Stimulated activated CD8-positive, alpha-beta memory T cell treated with anti-CD3 and anti-CD28 coated beads, Interleukin-2, amount 100 ng/mL, for 1 hour (primary cell): ENCODE measurements at regions not wholly inside any gene's neighbourhood (a gene's known extent, or its start where the extent isn't known, plus 50 kb on each side); places are given as distances from the start of the nearest gene placed in this dataset.

Experiments
- DNase-seq, 2 donors: peaks; one replicate each; pipeline ENCODE4 v3.0.0-alpha.2; 2020; ENCODE audit warnings: low read depth in 2 of 2

DNA sequence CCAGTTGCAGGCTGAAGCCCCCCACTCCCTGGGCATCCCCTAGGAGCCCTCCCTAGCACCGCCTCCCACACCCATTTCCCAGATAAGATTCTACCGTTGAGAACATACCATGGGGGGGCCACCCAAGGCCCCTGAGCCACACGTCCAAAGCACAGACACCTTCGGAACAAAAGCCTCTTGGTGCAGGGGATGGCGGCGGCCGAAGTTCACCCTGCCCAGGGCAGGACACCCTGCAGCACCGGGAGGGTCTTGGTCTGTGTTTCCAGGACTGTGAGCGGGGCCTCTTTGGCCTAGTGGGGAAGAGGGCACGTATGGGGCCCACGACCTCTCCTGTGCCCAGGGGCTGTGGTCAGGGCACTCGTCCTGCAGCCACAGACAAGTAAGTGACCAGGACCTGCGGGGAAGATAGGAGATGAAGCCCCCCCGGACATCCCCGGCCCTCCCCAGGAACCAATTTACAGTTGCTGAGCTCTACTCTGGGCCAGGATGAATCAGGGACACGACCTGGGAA lies 154.3 kb upstream of the C14orf180 start:
- DNase-seq: no peak

DNA sequence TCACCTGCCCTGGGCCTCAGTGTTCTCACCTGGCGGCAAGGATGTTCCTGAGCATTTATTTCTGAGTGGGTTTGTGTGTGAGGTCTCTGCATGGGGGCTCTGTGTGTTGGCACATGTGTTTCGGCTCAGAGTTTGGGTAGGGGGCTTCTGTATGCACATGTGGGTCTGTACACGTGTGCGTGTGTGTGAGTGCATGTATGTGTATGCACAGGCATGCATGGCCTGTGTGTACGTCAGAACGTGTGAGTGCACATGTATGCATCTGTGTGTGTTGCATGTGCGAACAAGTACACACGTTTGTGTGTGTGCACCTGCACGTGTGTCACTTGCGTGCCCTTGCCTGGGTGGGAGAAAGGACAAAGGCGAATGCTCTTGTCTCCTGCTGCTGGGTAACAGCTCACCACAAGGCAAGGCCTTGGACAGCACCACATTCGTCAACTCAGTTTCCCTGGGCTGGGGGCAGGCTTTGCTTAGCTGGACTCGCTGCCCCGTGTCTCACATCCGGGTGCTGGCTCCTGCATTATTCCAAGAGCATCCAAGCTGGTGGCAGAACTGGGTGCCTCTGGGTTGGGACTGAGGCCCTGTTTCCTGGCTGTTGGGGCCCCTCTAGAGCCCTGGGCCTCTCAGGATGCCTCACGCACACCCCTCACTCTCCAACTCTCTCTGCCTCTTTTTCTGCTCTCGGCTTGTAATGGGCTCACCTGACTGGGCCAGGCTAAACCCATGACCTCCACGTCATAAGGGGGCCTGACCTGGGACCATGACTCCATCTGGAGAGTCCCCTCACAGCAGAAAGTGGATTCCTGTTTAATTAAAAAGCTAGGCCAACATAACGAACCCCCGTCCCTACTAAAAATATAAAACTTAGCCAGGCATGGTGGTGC lies 153.6 kb upstream of the C14orf180 start:
- no peak for DNase-seq

DNA sequence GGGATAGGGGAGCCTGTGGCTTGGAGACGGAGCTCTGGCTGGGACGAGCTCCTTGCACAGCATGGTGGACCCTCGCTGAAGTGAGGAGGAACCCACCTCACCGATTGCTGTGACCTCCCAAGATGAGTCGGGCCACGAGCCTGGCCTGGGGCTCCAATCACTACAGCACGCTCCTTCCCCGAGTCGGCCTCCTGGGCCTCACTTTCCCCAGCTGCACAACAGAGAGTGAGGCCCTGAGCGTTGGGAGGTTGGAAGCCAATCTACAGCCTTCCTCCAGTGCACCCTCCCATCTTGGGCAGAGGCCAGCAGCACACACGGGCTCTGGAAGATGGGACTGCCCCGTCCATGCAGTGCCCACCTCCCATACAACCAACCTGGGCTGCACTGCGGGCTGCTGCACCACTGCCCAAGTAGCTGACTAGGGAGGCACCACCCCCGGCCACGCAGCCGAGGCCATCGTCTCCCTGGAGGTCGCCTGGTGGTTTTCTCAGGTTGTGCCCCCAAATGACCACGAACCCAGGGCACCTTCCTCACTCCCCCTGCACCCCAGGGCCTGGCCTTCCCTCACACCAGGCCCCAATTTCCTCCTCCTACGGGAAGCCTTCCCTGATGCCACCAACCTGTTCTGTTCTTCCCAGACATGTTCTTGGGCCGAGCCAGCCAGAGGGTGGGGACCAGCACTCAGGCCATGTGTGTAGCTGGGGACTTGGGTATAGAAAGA lies 152.3 kb upstream of the C14orf180 start:
- DNase-seq: no peak

DNA sequence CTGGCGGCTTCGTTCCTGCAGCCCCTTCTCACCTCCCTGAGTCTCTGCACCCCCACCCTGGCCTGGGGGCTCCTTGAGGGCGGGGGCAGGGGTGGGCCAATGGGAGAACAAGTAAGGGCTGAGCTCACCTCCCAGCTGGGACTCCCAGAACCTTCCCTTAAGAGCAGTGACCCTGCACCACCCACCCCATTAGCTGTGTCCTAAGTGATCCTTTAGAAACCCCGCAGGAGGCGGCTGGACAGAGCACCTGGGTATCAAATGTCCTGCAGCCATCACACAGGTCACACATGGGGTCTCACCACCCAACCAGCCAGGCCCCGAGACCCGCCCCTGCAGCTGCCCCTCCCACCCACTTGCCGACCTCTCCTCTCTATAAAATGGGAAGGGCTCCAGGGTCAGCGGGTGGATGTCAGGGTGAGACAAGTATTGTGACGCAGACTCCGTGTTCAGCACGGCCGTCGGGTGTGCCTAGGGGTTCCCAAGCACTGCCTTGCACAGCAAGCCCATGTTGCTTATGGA lies 151.2 kb upstream of the C14orf180 start:
- no peak for DNase-seq

DNA sequence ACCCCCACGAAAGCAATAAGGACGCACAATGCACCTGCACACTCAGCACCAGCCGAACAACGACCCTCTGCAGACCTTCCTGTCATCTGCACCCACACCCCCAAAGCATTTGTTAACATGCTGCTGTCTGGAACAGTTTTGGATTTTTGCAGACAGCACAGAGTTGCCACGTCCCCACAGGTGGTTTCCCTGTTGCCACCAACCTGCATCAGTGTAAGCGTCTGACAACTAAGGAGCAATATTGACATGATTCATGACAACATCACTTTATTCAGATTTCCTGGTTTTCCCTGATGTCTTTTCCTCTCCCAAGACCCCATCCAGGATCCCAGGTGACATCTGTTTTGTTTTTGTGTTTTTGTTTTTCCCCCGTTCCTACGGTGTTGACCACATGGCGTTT lies 150.7 kb upstream of the C14orf180 start:
- no peak for DNase-seq

DNA sequence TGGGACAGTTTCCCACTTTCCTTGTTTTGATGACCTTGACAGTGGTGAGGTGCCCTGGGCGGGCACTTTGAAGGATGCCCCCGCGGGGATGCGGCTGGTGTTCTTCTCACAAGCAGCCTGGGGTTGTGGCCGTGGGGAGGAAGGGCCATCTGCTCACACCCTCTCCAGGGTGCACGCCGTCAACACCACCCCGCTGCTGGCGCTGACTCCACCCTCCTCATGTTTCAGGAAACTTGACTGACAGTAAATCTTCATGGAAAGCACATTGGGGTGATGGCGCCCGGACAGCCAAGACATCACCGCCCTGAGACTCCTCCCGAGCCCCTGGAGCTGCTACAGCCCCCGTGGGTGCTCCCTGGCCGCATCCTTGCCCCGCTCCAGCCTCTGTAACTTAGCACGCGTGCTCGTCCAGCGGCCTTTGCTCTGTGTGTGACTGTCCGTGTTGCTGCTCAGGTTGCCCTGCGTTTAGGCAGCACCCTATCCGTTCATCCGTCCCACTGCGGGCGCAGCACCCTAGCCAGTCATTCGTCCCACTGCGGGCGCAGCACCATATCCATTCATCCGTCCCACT lies 150.2 kb upstream of the C14orf180 start:
- no peak for DNase-seq

DNA sequence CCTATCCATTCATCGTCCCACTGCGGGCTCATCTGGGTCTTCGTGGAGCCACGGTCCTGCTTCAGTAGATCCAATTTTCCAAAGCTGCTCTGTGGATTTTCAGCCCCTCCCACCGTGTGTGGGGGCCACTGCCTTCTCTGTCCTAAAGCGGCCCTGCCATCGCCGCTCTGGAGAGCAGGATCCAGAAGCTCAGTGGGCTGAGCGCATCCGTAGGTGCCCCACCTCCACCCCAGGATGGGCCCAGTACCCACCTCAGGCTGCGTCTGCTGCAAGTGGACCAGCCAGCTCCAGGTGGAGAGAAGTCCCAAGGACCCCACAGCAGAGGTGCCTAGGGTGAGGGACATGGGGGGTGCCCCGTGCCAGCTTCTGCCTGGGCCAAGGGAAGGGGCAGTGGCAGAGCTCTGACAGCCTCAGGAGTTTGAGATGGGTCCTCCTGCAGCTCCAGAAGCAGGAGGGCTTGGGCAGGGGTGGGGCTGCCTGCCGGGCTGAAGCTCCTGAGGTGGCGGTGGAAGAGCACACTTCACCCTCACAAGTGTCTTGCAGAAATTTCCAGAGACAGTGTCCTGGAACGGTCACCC lies 148.1 kb upstream of the C14orf180 start:
- no peak for DNase-seq

- no peak for DNase-seq
Measured at GRCh38 chr14:104431929-104432541, 147.5 kb upstream of the C14orf180 start.

GRCh38 chr14:104432611-104433231 lies 146.8 kb upstream of the C14orf180 start:
- DNase-seq: no peak

DNA sequence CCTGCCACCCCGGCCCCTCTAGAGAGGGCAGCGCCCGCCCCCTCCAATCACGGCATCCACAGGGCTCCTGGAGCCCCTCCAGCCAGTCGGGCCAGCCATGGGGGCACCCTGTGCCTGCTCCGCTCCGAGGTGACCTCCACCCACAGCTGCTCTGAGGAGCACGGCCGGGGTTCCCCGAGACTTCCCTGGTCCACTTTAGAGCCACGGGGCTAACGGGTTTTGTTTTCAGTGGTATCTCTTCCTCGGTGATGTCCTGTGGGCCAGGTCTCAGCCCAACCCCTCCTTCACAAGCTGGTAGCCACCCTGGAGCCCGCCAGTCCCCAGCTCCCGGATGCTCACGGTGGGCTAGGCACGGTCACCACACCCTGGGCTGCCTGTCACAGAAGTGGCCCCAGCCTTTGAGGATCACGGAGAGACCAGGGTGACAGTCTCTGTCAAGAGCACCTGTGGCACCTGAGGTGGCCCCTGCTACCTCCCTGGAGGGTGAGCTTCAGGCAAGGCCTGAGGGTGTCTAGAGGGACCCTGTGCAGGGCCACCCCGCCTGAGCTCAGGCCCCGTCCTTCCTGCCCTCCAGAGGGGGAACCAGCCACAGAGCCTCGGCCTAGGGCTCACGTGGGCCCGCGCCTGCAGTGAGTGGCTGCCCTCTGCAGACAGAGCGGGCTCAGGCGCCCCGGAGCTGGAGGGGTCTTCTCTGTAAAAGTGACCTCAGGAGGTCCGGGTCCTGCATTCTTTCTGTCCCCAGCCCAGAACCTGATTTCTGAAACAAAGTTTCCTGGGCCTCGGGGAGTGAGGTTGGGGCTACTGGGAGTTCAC lies 146.0 kb upstream of the C14orf180 start:
- DNase-seq: no peak

DNA sequence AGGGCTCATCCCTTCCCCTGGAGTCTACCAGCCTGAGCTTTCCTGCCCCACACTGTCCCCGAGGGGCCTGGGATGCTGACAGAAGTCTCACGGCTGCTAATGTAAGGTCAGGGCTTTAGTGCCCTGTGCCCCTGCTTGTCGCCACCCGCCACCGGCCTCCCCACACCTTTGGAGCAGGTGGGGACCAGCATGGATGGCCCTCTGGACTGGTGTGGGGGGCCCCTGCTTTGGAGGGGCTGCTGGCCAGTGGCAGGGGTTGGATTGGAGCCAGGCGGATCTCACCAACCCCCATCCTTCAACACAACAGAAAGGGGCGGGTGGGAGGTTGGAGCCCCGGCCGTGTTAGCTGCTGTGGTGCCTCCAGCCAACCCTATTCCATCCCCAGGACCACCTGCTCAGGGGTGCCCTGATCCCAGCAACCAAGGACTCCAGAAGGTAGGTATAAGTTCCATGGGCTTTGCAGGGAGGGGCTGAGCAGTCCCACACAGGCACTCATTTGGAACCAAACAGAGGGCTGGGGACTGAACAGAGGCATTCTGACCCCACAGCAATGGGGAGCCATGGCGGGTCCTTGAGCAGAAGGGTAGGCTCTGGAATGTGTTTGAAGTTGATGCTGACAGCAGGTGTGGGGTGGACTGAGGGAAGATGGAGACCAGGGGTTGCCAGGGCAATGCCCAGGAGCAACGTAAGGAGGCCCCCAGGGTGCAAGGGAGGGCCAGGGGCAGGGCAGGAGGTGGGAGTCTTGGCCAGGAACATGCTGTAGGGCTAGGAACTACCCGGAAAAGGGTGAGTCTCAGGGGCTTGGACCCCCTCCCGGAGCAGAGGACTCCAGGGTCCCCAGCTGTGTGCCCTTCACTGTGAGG lies 145.1 kb upstream of the C14orf180 start:
- DNase-seq: no peak

GRCh38 chr14:104435147-104436046 lies 144.2 kb upstream of the C14orf180 start:
- DNase-seq: no peak

GRCh38 chr14:104436047-104436591 lies 143.4 kb upstream of the C14orf180 start:
- no peak for DNase-seq

GRCh38 chr14:104436741-104437701 lies 142.5 kb upstream of the C14orf180 start:
- no peak for DNase-seq

DNA sequence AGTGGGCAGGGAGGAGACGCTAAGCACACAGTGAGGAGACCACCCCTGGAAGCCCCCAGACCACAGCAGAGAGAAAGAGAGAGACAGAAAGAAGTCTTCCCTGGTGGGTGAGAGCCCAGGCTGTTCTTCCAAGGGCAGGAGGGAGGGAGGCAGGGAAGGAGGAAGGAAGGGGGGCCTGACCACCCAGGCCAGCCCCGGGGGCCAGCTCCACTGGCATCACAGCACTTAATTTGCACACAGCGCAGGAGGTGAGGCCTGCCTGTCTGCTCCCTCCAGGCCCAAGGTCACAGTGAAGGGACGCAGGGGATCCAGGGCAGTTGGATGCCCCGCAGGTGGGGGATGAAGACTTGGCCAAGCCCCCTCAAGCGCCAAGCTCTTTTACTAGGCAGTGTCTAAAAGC lies 141.9 kb upstream of the C14orf180 start:
- DNase-seq: no peak

GRCh38 chr14:104438166-104438887 lies 141.2 kb upstream of the C14orf180 start:
- DNase-seq: no peak
